ENCODE measurements at regions not wholly inside any gene's neighbourhood (a gene's known extent, or its start where the extent isn't known, plus 50 kb on each side); places are given as distances from the start of the nearest gene placed in this dataset.

DNA sequence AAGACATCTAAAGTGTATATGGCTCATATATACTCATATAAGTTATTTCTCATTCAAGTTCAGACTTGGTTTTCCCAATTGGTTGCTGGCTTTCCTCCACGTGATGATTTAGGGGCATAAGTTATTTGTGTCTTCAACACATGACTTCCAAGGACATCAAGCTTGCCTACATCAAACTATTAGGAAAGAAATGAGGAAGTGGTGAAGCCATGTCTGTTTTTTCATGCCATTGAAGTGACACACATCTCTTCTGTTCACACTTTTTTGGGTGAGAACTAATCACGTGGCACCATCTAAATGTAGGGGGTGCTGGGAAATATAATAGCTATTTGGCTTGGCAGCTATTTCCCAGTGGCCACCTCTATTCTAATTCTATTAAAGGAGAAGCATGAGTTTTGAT, 282.1 kb downstream of the OMA1 start:
- TF ChIP-seq, protein P1, sequence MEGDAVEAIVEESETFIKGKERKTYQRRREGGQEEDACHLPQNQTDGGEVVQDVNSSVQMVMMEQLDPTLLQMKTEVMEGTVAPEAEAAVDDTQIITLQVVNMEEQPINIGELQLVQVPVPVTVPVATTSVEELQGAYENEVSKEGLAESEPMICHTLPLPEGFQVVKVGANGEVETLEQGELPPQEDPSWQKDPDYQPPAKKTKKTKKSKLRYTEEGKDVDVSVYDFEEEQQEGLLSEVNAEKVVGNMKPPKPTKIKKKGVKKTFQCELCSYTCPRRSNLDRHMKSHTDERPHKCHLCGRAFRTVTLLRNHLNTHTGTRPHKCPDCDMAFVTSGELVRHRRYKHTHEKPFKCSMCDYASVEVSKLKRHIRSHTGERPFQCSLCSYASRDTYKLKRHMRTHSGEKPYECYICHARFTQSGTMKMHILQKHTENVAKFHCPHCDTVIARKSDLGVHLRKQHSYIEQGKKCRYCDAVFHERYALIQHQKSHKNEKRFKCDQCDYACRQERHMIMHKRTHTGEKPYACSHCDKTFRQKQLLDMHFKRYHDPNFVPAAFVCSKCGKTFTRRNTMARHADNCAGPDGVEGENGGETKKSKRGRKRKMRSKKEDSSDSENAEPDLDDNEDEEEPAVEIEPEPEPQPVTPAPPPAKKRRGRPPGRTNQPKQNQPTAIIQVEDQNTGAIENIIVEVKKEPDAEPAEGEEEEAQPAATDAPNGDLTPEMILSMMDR (IDR thresholded peaks at IDR 0.05): no peak
- Histone ChIP-seq H3K4me1 (no peaks in the 10 kb centered on the region), H3K4me3 (no peak overlapping the region), H3K36me3 (no peaks in the 10 kb centered on the region), H3K27ac (no peak overlapping the region), H3K9me3 (no peaks in the 10 kb centered on the region), H3K27me3 (ENCODE audit: low read depth) (no peaks in the 10 kb centered on the region)
- intact Hi-C loops (cut with DNase I): no loop called here
- DNase-seq (no peak), ATAC-seq (no peak)

DNA sequence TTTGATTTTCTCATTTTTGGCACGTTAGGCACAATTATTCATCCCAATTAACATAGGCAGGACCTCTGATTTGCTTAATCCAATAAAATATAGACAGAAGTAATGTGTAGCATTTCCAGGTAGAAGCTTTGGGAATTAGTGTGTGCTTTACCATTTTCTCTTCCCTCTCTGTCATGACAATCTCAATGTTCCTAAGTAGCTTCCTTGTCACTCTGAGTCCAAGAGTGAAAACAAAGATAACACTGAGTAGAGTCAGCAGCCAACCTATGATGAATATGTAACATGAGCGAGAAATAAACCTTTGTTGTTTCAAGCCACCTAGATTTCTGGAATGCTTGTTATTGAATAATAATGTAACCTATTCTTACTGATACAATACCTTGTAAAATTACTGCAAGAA, 283.8 kb downstream of the OMA1 start:
- TF ChIP-seq, protein P1 (IDR thresholded peaks at IDR 0.05): no peak
- Histone ChIP-seq H3K4me3 (no peak overlapping the region), H3K27me3 (ENCODE audit: low read depth) (no peaks in the 10 kb centered on the region), H3K27ac (no peak overlapping the region), H3K36me3 (no peaks in the 10 kb centered on the region), H3K4me1 (no peaks in the 10 kb centered on the region), H3K9me3 (no peaks in the 10 kb centered on the region)
- DNase-seq (no peak), ATAC-seq (no peak)
- intact Hi-C loops (cut with DNase I): no loop called here

DNA sequence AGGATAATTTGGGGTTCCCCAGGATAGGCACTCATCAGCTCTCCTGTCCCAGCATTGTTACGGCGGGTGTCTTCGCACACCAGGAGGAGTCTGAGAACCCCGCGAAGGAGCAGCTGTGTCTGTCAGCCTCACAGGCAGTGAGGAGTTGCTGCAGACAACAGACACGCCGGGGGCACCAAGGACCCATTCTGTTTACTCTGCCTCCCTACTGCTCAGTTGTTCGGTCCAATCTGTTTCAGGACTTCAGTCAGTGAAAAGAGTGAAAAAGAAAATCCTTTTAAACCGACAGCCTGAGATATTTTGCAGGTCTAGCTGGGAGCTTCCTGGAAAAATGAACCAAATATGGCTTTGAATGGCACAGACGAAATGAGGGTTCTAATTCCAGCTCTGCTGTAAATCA, 288.4 kb downstream of the OMA1 start:
- Histone ChIP-seq H3K4me3 (no peak overlapping the region), H3K27me3 (ENCODE audit: low read depth) (no peaks in the 10 kb centered on the region), H3K9me3 (no peaks in the 10 kb centered on the region), H3K36me3 (no peaks in the 10 kb centered on the region), H3K27ac (no peak overlapping the region), H3K4me1 (no peaks in the 10 kb centered on the region)
- TF ChIP-seq, protein P1 (IDR thresholded peaks at IDR 0.05): no peak
- no peak for ATAC-seq
- no peak for DNase-seq
- intact Hi-C loops (cut with DNase I): no loop called here

DNA sequence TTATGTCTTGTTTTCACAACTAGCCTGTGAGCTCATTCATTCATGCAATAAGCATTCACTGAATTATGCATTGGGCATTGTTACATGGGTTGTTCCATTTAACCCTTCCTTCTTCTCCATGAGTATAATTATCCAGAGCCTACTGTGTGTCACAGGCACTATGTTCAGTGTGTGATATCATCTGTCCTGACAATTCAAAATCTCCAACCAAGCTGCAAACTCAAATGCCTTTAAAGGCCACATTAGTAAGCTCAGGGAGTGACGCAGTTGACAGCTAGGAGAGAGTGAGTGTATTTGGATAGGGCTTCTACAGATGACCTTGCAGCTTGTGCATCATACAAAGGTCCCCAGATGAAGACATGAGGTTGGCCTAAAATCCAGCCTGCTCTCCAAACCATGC, 289.5 kb downstream of the OMA1 start:
- Histone ChIP-seq H3K27me3 (ENCODE audit: low read depth) (no peaks in the 10 kb centered on the region), H3K27ac (no peak overlapping the region), H3K4me3 (no peak overlapping the region), H3K9me3 (no peaks in the 10 kb centered on the region), H3K36me3 (no peaks in the 10 kb centered on the region), H3K4me1 (no peaks in the 10 kb centered on the region)
- intact Hi-C loops (cut with DNase I): no loop called here
- TF ChIP-seq, protein P1 (IDR thresholded peaks at IDR 0.05): no peak
- ATAC-seq (no peak), DNase-seq (no peak)

DNA sequence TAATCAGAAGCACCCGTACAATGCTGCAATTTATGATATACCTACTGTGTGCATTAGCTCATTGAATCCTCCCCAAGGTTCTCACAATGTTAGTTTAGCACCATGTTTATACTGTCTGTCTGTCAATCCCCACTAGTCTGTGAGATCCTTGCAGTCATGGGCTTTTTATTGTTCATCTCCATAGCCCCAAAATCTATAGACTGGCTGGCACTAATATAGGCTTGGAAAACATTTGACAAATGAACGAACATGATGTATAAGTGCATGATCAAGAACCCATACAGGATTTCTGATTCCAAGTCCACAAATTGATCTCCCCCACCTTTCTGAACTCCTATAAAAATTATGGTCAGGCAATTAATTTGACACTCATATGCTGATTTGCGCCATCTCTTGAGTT, 290.0 kb downstream of the OMA1 start:
- no peaks in the 10 kb centered on the region for H3K27me3 ChIP-seq (ENCODE audit: low read depth)
- no peaks in the 10 kb centered on the region for H3K9me3 ChIP-seq
- intact Hi-C loops (cut with DNase I): no loop called here
- H3K4me3 ChIP-seq: no peak overlapping the region
- H3K4me1 ChIP-seq: no peaks in the 10 kb centered on the region
- no peak overlapping the region for H3K27ac ChIP-seq
- no peak for DNase-seq
- TF ChIP-seq, protein P1 (IDR thresholded peaks at IDR 0.05): no peak
- H3K36me3 ChIP-seq: no peaks in the 10 kb centered on the region
- no peak for ATAC-seq

DNA sequence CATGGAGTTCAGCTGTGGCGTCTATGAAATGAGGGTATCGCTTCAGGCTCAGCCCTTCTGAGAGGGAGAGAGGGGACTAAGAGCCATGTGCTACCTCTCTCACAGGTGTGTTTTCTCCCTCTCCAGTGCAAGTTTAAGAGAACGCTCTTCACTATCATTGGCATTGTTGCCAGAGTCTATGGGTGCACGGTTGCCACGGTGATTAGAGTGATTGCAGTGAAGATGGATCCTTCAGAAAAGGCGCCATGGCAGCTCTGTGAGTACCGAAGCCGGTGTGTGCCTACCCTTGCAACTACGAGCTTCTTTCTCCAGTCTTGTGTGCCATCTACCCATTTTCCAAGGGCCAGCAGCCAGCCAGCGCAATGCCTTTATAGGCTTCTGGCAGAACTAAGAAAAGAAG, 290.5 kb downstream of the OMA1 start:
- H3K27ac ChIP-seq: no peak overlapping the region
- no peaks in the 10 kb centered on the region for H3K36me3 ChIP-seq
- no peak overlapping the region for H3K4me3 ChIP-seq
- H3K27me3 ChIP-seq (ENCODE audit: low read depth): no peaks in the 10 kb centered on the region
- ATAC-seq (no peak), DNase-seq (no peak)
- intact Hi-C loops (cut with DNase I): no loop called here
- H3K4me1 ChIP-seq: no peaks in the 10 kb centered on the region
- no peaks in the 10 kb centered on the region for H3K9me3 ChIP-seq
- TF ChIP-seq, protein P1 (IDR thresholded peaks at IDR 0.05): no peak
